ENCODE measurements at regions not wholly inside any gene's neighbourhood (a gene's known extent, or its start where the extent isn't known, plus 50 kb on each side); places are given as distances from the start of the nearest gene placed in this dataset.

GRCh38 chr10:2714597-2714996 lies 352.8 kb upstream of the PFKP start:
- Mint-ChIP-seq H3K4me3 (peak overlapping the region; percentile 12; the same call in 1 of the 2 replicates), H3K9me3 (peaks cover 32% of the 10 kb centered on the region), H3K36me3 (peaks cover 22% of the 10 kb centered on the region), H3K27me3 (ENCODE audit: low read depth) (no peaks in the 10 kb centered on the region; the same call in 1 of the 2 replicates), H3K4me1 (peaks cover 13% of the 10 kb centered on the region), H3K27ac (no peak overlapping the region)
- ATAC-seq (peak; percentile 69), DNase-seq (ENCODE audit: low spot score) (no peak)
- POLR2A ChIA-PET = no interaction called here
- CTCF ChIA-PET = interaction anchor here (1.1 kb wide), 1 partner anchor 214 kb away, joined by 4 read pairs; no protein-coding TSS in a partner anchor
- TF ChIP-seq HMGA2 (CRISPR knock-in tag; IDR thresholded peaks at IDR 0.05) = no peak
- TF ChIP-seq ERG (CRISPR knock-in tag; IDR thresholded peaks at IDR 0.05) = no peak
- no peak for TF ChIP-seq ZNF416 (CRISPR knock-in tag; IDR thresholded peaks at IDR 0.05)
- no peak for TF ChIP-seq NR3C1 (CRISPR knock-in tag; conservative IDR thresholded peaks at IDR 0.05; ENCODE audit: low read depth)
- TF ChIP-seq USF1 (CRISPR knock-in tag; IDR thresholded peaks at IDR 0.05) = no peak
- TF ChIP-seq ZNF532 (CRISPR knock-in tag; IDR thresholded peaks at IDR 0.05; ENCODE audit: borderline replicate concordance) = no peak
- no peak for TF ChIP-seq ATF3 (CRISPR knock-in tag; conservative IDR thresholded peaks at IDR 0.05)
- TF ChIP-seq FOXJ3 (CRISPR knock-in tag; IDR thresholded peaks at IDR 0.05; ENCODE audit: borderline replicate concordance) = no peak
- no peak for TF ChIP-seq ZSCAN18 (CRISPR knock-in tag; IDR thresholded peaks at IDR 0.05)
- no peak for TF ChIP-seq CREB1 (CRISPR knock-in tag; IDR thresholded peaks at IDR 0.05)
- no peak for TF ChIP-seq FOXP1 (CRISPR knock-in tag; IDR thresholded peaks at IDR 0.05; ENCODE audit: borderline replicate concordance)
- no peak for TF ChIP-seq TEAD1 (CRISPR knock-in tag; IDR thresholded peaks at IDR 0.05)
- no peak for TF ChIP-seq ZNF281 (CRISPR knock-in tag; IDR thresholded peaks at IDR 0.05)
- no peak for TF ChIP-seq SMAD4 (CRISPR knock-in tag; IDR thresholded peaks at IDR 0.05)
- no peak for TF ChIP-seq USF2 (CRISPR knock-in tag; IDR thresholded peaks at IDR 0.05)
- TF ChIP-seq AFF4 (CRISPR knock-in tag; IDR thresholded peaks at IDR 0.05; ENCODE audit: borderline replicate concordance) = no peak
- TF ChIP-seq ZNF423 (CRISPR knock-in tag; IDR thresholded peaks at IDR 0.05) = no peak
